ENCODE measurements at regions not wholly inside any gene's neighbourhood (a gene's known extent, or its start where the extent isn't known, plus 50 kb on each side); places are given as distances from the start of the nearest gene placed in this dataset.

DNA sequence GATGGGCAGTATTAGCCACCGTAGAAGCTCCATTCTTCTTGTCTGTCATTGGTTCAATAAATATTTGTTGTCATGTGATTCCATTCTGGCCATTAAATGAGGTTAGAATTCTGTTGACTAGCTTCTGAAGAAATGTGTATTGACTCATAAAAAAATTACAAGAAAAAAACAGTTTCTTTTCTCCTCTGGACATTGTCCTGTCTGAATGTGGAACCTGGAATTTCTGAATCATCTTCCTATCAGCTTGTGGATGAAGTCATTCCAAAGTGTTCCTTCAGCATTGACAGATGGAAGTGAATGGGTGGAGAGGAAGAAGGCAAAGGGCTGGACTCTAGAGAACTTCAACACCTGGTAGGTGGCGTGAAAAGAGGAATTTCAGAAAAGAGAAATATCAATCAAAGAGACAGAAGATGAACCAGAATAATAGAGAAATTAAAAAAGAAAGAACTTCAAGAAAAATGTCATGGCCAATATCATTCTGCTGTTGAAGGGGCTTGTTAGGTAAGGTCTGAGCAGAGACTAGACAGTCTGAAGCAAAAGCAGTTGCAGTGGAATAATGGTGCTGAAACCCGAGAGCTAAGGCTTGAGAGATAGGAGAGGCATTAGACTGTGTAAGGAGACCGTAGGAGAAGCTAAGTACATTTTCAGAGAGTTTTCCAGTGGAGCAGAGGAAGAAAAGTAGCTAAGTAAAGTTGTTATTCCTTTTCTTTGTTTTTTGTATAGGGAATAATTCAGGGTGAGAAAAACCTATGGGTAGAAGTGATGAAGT, 806.6 kb downstream of the SQOR start:
- Mint-ChIP-seq H3K27me3 (ENCODE audit: unreplicated experiment) (no peaks in the 10 kb centered on the region), H3K27ac (ENCODE audit: unreplicated experiment) (no peak overlapping the region), H3K4me3 (ENCODE audit: low read depth, unreplicated experiment) (no peak overlapping the region), H3K9me3 (ENCODE audit: low read depth, unreplicated experiment) (peaks cover 17% of the 10 kb centered on the region), H3K36me3 (ENCODE audit: insufficient read depth, unreplicated experiment) (no peaks in the 10 kb centered on the region), H3K4me1 (ENCODE audit: low read depth, unreplicated experiment) (no peaks in the 10 kb centered on the region)
- intact Hi-C loops (cut with micrococcal nuclease; ENCODE audit: unreplicated experiment) = no loop called here
- BruUV-seq (replicated peaks) = no TSS peak
- no peak for DNase-seq
- CTCF ChIA-PET = no interaction called here
- TF ChIP-seq, protein P1, sequence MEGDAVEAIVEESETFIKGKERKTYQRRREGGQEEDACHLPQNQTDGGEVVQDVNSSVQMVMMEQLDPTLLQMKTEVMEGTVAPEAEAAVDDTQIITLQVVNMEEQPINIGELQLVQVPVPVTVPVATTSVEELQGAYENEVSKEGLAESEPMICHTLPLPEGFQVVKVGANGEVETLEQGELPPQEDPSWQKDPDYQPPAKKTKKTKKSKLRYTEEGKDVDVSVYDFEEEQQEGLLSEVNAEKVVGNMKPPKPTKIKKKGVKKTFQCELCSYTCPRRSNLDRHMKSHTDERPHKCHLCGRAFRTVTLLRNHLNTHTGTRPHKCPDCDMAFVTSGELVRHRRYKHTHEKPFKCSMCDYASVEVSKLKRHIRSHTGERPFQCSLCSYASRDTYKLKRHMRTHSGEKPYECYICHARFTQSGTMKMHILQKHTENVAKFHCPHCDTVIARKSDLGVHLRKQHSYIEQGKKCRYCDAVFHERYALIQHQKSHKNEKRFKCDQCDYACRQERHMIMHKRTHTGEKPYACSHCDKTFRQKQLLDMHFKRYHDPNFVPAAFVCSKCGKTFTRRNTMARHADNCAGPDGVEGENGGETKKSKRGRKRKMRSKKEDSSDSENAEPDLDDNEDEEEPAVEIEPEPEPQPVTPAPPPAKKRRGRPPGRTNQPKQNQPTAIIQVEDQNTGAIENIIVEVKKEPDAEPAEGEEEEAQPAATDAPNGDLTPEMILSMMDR (IDR thresholded peaks at IDR 0.05; ENCODE audit: unreplicated experiment) = no peak

DNA sequence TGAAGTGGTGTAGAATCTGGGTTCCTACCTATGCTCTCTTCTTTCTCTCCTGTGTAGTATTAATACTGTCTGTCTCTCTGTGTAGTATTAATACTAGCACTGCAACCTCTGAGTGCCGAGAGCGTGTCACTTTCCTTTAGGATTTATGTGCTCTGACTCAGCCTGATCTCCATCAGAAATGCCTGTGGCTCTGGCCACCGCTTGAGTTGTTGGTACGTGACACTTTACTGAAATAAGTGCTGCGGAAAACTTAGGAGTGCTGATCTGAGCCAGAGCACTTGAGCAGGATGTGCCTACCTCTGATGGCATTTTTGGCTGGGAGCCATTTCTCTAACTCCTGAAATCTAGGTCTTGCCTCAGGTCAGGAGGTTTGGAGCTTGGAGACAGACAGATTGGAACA, 807.4 kb downstream of the SQOR start:
- Mint-ChIP-seq H3K36me3 (ENCODE audit: insufficient read depth, unreplicated experiment) (no peaks in the 10 kb centered on the region), H3K4me1 (ENCODE audit: low read depth, unreplicated experiment) (no peaks in the 10 kb centered on the region), H3K9me3 (ENCODE audit: low read depth, unreplicated experiment) (peaks cover 15% of the 10 kb centered on the region), H3K27me3 (ENCODE audit: unreplicated experiment) (no peaks in the 10 kb centered on the region), H3K4me3 (ENCODE audit: low read depth, unreplicated experiment) (no peak overlapping the region), H3K27ac (ENCODE audit: unreplicated experiment) (no peak overlapping the region)
- TF ChIP-seq, protein P1 (IDR thresholded peaks at IDR 0.05; ENCODE audit: unreplicated experiment) = no peak
- CTCF ChIA-PET = no interaction called here
- BruUV-seq (replicated peaks) = no TSS peak
- intact Hi-C loops (cut with micrococcal nuclease; ENCODE audit: unreplicated experiment) = no loop called here
- no peak for DNase-seq

DNA sequence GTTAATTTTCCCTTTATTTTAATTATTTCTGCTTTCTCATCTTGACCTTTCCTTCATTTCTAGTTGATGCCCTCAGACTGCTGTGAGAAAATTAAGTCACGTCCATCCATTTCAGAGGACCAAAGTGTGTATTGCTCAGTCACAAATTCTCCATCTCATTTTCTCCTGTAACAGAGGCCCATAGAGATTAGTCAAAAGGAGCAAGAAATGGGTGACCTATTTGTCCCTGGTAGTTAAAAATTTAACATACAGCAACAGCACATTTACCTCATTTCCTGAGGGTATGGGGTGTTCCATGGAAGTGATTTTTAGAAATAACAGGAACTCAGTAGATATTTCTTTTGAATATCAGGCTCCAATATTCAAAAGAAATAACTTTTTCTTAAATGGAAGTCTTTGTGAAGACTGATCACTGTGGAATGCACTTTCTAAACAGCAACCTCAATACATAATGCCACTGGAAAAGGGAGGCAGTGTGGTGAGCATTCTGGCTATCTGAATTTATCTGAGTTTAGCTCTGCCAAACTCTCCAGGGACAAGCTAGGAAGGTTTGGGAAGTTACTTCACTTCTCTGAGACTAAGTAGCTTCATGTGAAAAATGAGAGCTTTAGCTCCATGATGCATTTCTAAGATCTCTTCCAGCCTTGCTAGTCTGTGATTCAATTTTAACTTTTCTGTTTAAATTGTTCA, 808.2 kb downstream of the SQOR start:
- CTCF ChIA-PET = no interaction called here
- H3K27ac Mint-ChIP-seq (ENCODE audit: unreplicated experiment) = no peak overlapping the region

DNA sequence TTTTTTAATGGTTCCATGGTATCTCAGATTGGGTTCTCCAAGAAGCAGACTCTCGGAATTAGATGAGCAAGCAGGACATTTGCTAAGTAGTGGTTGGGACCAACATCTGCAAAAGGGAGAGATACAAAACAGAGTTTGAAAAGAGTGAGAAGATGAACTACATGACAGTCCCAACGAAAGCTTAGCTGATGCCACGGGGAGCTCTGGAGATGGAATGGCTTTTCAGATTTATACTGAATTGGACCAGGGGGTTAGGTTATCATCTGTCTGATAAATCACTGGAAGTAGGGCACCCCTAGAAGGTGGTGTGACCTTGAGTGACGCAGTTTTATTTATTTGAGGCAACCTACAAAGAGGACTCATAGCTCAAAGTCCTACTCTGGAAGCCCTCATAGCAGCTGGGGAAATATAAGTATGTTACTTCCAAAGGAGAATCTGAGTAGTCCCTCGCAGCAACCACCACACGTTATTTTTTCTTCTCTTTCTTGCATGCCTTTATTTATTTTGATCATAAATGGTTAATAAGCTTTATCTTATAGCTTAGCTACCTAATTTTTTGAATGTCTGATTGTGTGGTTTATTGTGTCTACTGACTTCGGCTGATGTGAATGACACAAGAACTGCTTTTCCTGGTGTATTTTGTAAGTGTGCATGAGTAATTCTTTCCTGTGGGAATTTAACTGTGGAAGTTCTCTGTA, 815.4 kb downstream of the SQOR start:
- no peaks in the 10 kb centered on the region for H3K4me1 Mint-ChIP-seq (ENCODE audit: low read depth, unreplicated experiment)
- H3K27me3 Mint-ChIP-seq (ENCODE audit: unreplicated experiment) = no peaks in the 10 kb centered on the region
- TF ChIP-seq, protein P1 (IDR thresholded peaks at IDR 0.05; ENCODE audit: unreplicated experiment) = no peak
- DNase-seq = no peak
- no peak overlapping the region for H3K27ac Mint-ChIP-seq (ENCODE audit: unreplicated experiment)
- no TSS peak for BruUV-seq (replicated peaks)
- CTCF ChIA-PET = no interaction called here
- no peaks in the 10 kb centered on the region for H3K36me3 Mint-ChIP-seq (ENCODE audit: insufficient read depth, unreplicated experiment)
- no peak overlapping the region for H3K4me3 Mint-ChIP-seq (ENCODE audit: low read depth, unreplicated experiment)
- intact Hi-C loops (cut with micrococcal nuclease; ENCODE audit: unreplicated experiment) = no loop called here
- peaks cover 14% of the 10 kb centered on the region for H3K9me3 Mint-ChIP-seq (ENCODE audit: low read depth, unreplicated experiment)

More for the DNA sequence above, 808.2 kb downstream of the SQOR start:
- Mint-ChIP-seq H3K4me3 (ENCODE audit: low read depth, unreplicated experiment) (no peak overlapping the region), H3K9me3 (ENCODE audit: low read depth, unreplicated experiment) (peaks cover 15% of the 10 kb centered on the region), H3K36me3 (ENCODE audit: insufficient read depth, unreplicated experiment) (no peaks in the 10 kb centered on the region), H3K27me3 (ENCODE audit: unreplicated experiment) (no peaks in the 10 kb centered on the region), H3K4me1 (ENCODE audit: low read depth, unreplicated experiment) (no peaks in the 10 kb centered on the region)
- no peak for DNase-seq
- TF ChIP-seq, protein P1 (IDR thresholded peaks at IDR 0.05; ENCODE audit: unreplicated experiment) = no peak
- intact Hi-C loops (cut with micrococcal nuclease; ENCODE audit: unreplicated experiment) = no loop called here
- BruUV-seq (replicated peaks) = no TSS peak
